Adrenal gland (tissue), 5 donors: ENCODE measurements at regions not wholly inside any gene's neighbourhood (a gene's known extent, or its start where the extent isn't known, plus 50 kb on each side); places are given as distances from the start of the nearest gene placed in this dataset.

Source experiments
- POLR2A ChIP-seq, 2 donors: fragments of 450-650 bp; IDR thresholded peaks; one replicate each; pipeline ENCODE4 v1.6.1; 2017; ENCODE audit warnings: antibody characterized with exemption in 2 of 2, mild to moderate bottlenecking in 2 of 2, moderate library complexity in 1 of 2
- TF ChIP-seq, protein P1 (sequence below), 6 experiments: fragments of 450-650 bp in 4 of 6; fragments of 200-600 bp in 2 of 6; sonication (generic) in 1 of 6; IDR thresholded peaks; 1 replicate in 5 of 6; 2 replicates in 1 of 6; pipeline versions ENCODE4 v1.5.1 to v1.8.0; 2016 to 2021; ENCODE audit warnings: antibody characterized with exemption in 6 of 6, mild to moderate bottlenecking in 2 of 6, moderate library complexity in 1 of 6
- donor health status: DM: no; HTN: no; CAD: no.

DNA sequence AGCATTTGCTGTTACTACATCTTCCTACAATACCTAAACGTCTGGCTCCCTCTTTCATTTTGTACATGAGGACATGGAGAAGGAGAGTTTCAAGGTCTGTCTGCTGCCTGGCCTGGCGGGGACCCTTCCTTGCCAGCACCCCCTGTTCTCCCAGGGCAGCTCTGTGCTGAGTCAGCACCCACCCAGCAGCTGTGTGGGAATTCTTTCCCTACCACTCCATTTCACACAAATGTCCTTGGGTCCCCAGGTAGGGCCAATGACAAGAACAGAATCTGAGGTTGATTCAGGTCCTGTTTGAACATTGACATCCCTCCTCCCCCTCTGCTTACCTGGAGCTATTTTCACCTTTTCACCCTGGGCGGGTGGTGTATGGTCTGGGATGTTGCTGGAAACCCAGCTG lies 129.9 kb upstream of the ITGA6 start:
- TF ChIP-seq, protein P1, sequence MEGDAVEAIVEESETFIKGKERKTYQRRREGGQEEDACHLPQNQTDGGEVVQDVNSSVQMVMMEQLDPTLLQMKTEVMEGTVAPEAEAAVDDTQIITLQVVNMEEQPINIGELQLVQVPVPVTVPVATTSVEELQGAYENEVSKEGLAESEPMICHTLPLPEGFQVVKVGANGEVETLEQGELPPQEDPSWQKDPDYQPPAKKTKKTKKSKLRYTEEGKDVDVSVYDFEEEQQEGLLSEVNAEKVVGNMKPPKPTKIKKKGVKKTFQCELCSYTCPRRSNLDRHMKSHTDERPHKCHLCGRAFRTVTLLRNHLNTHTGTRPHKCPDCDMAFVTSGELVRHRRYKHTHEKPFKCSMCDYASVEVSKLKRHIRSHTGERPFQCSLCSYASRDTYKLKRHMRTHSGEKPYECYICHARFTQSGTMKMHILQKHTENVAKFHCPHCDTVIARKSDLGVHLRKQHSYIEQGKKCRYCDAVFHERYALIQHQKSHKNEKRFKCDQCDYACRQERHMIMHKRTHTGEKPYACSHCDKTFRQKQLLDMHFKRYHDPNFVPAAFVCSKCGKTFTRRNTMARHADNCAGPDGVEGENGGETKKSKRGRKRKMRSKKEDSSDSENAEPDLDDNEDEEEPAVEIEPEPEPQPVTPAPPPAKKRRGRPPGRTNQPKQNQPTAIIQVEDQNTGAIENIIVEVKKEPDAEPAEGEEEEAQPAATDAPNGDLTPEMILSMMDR (IDR thresholded peaks at IDR 0.05), result no peak
- TF ChIP-seq POLR2A (IDR thresholded peaks at IDR 0.05), result no peak
